ENCODE measurements at regions not wholly inside any gene's neighbourhood (a gene's known extent, or its start where the extent isn't known, plus 50 kb on each side); places are given as distances from the start of the nearest gene placed in this dataset.

DNA sequence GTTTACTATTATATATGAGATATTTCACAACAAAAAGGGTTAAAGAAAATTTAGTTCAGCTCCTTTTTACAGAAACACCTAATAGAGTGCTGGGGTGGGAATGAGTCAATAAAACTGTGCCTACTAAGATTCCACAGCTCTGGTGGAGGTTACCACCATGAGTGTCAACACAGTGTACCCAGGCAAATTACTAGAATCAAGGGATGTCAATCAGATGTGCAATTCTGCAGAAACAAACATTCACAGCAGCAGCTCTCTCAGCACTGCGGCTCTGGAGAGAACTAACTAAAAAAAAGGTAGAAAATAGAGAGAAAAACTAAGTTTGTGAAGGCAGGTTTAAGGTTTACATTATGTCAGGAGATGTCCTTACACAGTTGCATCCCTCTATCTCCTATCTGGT is 1313.0 kb downstream of the MAT2B start:
- CTCF ChIA-PET: interaction anchor here (0.6 kb wide), 1 partner anchor 232 kb away, joined by 3 read pairs; no protein-coding TSS in a partner anchor
- Histone ChIP-seq H3K36me3 (ENCODE audit: control insufficient read depth in 2 of 2, insufficient read depth in 2 of 2, low read length in 1 of 2) (no peaks in the 10 kb centered on the region), H3K27me3 (replicated peaks in 1 of 2; ENCODE audit: control insufficient read depth in 2 of 2, insufficient read depth in 2 of 2, low read length in 1 of 2) (no peaks in the 10 kb centered on the region), H2AFZ (ENCODE audit: control insufficient read depth, low read depth, low read length) (no peak overlapping the region), H4K20me1 (ENCODE audit: control insufficient read depth, insufficient read depth) (no peaks in the 10 kb centered on the region), H3K4me2 (ENCODE audit: control insufficient read depth, insufficient read depth) (no peak overlapping the region), H3K79me2 (ENCODE audit: control insufficient read depth, insufficient read depth, low read length) (no peaks in the 10 kb centered on the region), H3K27ac (ENCODE audit: control insufficient read depth, insufficient read depth) (no peak overlapping the region), H3K4me3 (no peak overlapping the region), H3K9me3 (replicated peaks; ENCODE audit: control insufficient read depth, insufficient read depth, low read length) (no peaks in the 10 kb centered on the region), H3K9ac (ENCODE audit: control insufficient read depth, insufficient read depth, low read length) (no peak overlapping the region), H3K4me1 (ENCODE audit: control insufficient read depth, insufficient read depth, low read length) (no peaks in the 10 kb centered on the region)
- ATAC-seq (no peak), FAIRE-seq (no peak), DNase-seq (ENCODE audit: low read depth, low spot score) (no peak)
- intact Hi-C loops (cut with micrococcal nuclease; ENCODE audit: unreplicated experiment) (no loop called here), in situ Hi-C loops (cut with MboI) (no loop called here)
- WGBS (ENCODE audit: insufficient coverage, insufficient replicate concordance, low lambda C conversion rate, missing lambda C conversion rate): 0% methylated on average over 1 of the region's 1 CpG
- SMC1A ChIA-PET (ENCODE audit: uncharacterized antibody, unreplicated experiment): no interaction called here
- BruUV-seq (replicated peaks): no TSS peak
- RAD21 ChIA-PET (ENCODE audit: unreplicated experiment): interaction anchor here (1.0 kb wide), 1 partner anchor 35 kb away, joined by 3 read pairs; no protein-coding TSS in a partner anchor
- POLR2A ChIA-PET: no interaction called here
- TF ChIP-seq, protein P1, sequence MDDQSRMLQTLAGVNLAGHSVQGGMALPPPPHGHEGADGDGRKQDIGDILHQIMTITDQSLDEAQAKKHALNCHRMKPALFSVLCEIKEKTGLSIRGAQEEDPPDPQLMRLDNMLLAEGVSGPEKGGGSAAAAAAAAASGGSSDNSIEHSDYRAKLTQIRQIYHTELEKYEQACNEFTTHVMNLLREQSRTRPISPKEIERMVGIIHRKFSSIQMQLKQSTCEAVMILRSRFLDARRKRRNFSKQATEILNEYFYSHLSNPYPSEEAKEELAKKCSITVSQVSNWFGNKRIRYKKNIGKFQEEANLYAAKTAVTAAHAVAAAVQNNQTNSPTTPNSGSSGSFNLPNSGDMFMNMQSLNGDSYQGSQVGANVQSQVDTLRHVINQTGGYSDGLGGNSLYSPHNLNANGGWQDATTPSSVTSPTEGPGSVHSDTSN (IDR thresholded peaks at IDR 0.05; ENCODE audit: insufficient replicate concordance, low read depth, low read length): no peak
- no peak for TF ChIP-seq RBBP5 (conservative IDR thresholded peaks at IDR 0.05)
- TF ChIP-seq MTA2 (IDR thresholded peaks at IDR 0.05; ENCODE audit: low read depth): no peak
- TF ChIP-seq ZNF622 (IDR thresholded peaks at IDR 0.05): no peak
- TF ChIP-seq POLR2AphosphoS2 (IDR thresholded peaks at IDR 0.05; ENCODE audit: low read depth, low read length): no peak
- TF ChIP-seq ZBED1 (IDR thresholded peaks at IDR 0.05; ENCODE audit: borderline replicate concordance): no peak
- TF ChIP-seq FOXK2 (IDR thresholded peaks at IDR 0.05): no peak
- no peak for TF ChIP-seq NFYA (IDR thresholded peaks at IDR 0.05; ENCODE audit: borderline replicate concordance, low read depth, low read length)
- no peak for TF ChIP-seq RCOR1 (conservative IDR thresholded peaks at IDR 0.05; ENCODE audit: low read depth, low read length)
- TF ChIP-seq NFXL1 (IDR thresholded peaks at IDR 0.05; ENCODE audit: borderline replicate concordance): no peak
- TF ChIP-seq, protein P2, sequence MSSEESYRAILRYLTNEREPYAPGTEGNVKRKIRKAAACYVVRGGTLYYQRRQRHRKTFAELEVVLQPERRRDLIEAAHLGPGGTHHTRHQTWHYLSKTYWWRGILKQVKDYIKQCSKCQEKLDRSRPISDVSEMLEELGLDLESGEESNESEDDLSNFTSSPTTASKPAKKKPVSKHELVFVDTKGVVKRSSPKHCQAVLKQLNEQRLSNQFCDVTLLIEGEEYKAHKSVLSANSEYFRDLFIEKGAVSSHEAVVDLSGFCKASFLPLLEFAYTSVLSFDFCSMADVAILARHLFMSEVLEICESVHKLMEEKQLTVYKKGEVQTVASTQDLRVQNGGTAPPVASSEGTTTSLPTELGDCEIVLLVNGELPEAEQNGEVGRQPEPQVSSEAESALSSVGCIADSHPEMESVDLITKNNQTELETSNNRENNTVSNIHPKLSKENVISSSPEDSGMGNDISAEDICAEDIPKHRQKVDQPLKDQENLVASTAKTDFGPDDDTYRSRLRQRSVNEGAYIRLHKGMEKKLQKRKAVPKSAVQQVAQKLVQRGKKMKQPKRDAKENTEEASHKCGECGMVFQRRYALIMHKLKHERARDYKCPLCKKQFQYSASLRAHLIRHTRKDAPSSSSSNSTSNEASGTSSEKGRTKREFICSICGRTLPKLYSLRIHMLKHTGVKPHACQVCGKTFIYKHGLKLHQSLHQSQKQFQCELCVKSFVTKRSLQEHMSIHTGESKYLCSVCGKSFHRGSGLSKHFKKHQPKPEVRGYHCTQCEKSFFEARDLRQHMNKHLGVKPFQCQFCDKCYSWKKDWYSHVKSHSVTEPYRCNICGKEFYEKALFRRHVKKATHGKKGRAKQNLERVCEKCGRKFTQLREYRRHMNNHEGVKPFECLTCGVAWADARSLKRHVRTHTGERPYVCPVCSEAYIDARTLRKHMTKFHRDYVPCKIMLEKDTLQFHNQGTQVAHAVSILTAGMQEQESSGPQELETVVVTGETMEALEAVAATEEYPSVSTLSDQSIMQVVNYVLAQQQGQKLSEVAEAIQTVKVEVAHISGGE (CRISPR knock-in tag; IDR thresholded peaks at IDR 0.05): no peak
- TF ChIP-seq RFX5 (IDR thresholded peaks at IDR 0.05; ENCODE audit: low read depth, low read length): no peak
- TF ChIP-seq FOXM1 (IDR thresholded peaks at IDR 0.05; ENCODE audit: low read depth, low read length): no peak
- no peak for TF ChIP-seq RAD21 (IDR thresholded peaks at IDR 0.05; ENCODE audit: insufficient read depth, low read depth, low read length)
- no peak for TF ChIP-seq RELA (IDR thresholded peaks at IDR 0.05; ENCODE audit: borderline replicate concordance, partially characterized antibody)
- no peak for TF ChIP-seq PAX5 (IDR thresholded peaks at IDR 0.05; ENCODE audit: borderline replicate concordance, low read depth, low read length)
- TF ChIP-seq, protein P3, sequence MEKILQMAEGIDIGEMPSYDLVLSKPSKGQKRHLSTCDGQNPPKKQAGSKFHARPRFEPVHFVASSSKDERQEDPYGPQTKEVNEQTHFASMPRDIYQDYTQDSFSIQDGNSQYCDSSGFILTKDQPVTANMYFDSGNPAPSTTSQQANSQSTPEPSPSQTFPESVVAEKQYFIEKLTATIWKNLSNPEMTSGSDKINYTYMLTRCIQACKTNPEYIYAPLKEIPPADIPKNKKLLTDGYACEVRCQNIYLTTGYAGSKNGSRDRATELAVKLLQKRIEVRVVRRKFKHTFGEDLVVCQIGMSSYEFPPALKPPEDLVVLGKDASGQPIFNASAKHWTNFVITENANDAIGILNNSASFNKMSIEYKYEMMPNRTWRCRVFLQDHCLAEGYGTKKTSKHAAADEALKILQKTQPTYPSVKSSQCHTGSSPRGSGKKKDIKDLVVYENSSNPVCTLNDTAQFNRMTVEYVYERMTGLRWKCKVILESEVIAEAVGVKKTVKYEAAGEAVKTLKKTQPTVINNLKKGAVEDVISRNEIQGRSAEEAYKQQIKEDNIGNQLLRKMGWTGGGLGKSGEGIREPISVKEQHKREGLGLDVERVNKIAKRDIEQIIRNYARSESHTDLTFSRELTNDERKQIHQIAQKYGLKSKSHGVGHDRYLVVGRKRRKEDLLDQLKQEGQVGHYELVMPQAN (conservative IDR thresholded peaks at IDR 0.05): no peak
- TF ChIP-seq, protein P4, sequence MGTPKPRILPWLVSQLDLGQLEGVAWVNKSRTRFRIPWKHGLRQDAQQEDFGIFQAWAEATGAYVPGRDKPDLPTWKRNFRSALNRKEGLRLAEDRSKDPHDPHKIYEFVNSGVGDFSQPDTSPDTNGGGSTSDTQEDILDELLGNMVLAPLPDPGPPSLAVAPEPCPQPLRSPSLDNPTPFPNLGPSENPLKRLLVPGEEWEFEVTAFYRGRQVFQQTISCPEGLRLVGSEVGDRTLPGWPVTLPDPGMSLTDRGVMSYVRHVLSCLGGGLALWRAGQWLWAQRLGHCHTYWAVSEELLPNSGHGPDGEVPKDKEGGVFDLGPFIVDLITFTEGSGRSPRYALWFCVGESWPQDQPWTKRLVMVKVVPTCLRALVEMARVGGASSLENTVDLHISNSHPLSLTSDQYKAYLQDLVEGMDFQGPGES (IDR thresholded peaks at IDR 0.05): no peak
- no peak for TF ChIP-seq MEF2B (IDR thresholded peaks at IDR 0.05; ENCODE audit: partially characterized antibody, poor library complexity, severe bottlenecking)

All from GM12878 (cell line).